SK-N-MC (cell line): ENCODE measurements at regions not wholly inside any gene's neighbourhood (a gene's known extent, or its start where the extent isn't known, plus 50 kb on each side); places are given as distances from the start of the nearest gene placed in this dataset.

ENCODE experiments used
- EZH2 ChIP-seq: fragments of 200-600 bp; sonication (generic); IDR thresholded peaks from one replicate; pipeline ENCODE4 v1.6.1; 2017; ENCODE audit warnings: antibody characterized with exemption
- FOXP2 ChIP-seq: optimal IDR thresholded peaks from 2 replicates; pipeline ENCODE3; 2011; ENCODE audit warnings: mild to moderate bottlenecking, moderate library complexity; ENCODE audit not compliant: insufficient read depth; ENCODE audit errors: extremely low read length, control extremely low read depth
- POLR2AphosphoS5 ChIP-seq: IDR thresholded peaks from 2 replicates; pipeline ENCODE4 v1.6.1; 2012; ENCODE audit warnings: mild to moderate bottlenecking, low read depth, low read length, borderline replicate concordance

- no peak for TF ChIP-seq EZH2
- TF ChIP-seq FOXP2: no peak
- TF ChIP-seq POLR2AphosphoS5: no peak
Observed at GRCh38 chr2:890791-891190, 59.9 kb upstream of the SNTG2 start.
